ENCODE measurements at regions not wholly inside any gene's neighbourhood (a gene's known extent, or its start where the extent isn't known, plus 50 kb on each side); places are given as distances from the start of the nearest gene placed in this dataset.

DNA sequence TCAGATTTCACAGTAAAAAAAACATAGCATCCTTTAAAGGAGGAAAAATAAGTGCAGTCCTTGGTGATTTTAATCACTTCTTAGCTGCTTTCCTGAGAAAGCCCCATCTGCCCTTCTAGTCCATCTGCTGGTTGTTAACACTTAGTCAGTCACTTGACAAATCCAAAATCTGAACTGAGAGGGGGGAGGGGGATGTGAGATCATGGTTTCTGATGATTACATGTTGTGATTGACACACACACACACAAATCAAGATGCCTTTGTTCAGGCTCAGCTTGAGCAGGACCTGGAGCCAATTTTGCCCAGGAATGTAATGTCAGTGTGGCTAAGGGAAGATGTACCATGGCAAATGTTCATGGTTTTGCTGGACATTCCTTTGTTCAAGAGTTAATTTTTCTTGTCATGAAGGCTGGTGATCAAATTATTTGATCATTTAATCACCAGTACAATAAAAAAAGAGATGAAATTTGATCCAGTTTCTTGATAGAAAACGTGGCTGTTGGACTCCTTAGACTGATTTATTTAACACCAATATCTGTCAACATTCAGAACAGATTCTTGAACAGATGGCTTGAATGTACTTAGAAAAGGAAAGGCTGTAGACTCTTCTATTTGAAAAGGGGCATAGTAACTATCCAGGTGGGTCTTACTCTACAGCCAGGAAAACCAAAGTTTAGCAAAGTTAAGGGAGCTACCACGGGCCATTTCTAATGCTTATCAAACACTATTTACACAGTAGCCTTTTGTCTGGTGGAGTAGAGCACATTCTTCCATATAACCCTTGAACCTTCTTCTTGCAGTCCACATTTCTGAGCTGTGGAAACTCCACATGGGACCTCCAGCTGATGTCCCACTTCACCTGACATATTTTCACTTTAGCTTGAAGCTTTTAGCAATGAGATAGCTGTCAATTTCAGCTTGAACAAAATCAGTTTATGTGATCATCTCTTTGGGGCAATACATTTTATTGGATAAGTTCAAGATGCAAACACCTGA lies 408.7 kb downstream of the PIK3C3 start:
- TF ChIP-seq, protein P1, sequence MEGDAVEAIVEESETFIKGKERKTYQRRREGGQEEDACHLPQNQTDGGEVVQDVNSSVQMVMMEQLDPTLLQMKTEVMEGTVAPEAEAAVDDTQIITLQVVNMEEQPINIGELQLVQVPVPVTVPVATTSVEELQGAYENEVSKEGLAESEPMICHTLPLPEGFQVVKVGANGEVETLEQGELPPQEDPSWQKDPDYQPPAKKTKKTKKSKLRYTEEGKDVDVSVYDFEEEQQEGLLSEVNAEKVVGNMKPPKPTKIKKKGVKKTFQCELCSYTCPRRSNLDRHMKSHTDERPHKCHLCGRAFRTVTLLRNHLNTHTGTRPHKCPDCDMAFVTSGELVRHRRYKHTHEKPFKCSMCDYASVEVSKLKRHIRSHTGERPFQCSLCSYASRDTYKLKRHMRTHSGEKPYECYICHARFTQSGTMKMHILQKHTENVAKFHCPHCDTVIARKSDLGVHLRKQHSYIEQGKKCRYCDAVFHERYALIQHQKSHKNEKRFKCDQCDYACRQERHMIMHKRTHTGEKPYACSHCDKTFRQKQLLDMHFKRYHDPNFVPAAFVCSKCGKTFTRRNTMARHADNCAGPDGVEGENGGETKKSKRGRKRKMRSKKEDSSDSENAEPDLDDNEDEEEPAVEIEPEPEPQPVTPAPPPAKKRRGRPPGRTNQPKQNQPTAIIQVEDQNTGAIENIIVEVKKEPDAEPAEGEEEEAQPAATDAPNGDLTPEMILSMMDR (IDR thresholded peaks at IDR 0.05): no peak
- TF ChIP-seq POLR2A (IDR thresholded peaks at IDR 0.05): no peak

Data from tibial nerve (tissue), 3 donors.